HEK293 (cell line): ENCODE measurements at regions not wholly inside any gene's neighbourhood (a gene's known extent, or its start where the extent isn't known, plus 50 kb on each side); places are given as distances from the start of the nearest gene placed in this dataset.

Experiments
- SETDB1 ChIP-seq: IDR thresholded peaks from one replicate; pipeline ENCODE4 v1.6.1; 2017; ENCODE audit warnings: mild to moderate bottlenecking, low read length, moderate library complexity, mixed read lengths; ENCODE audit not compliant: insufficient read length
- ZNF140 ChIP-seq: fragments of 450-650 bp; formaldehyde crosslinking; IDR thresholded peaks from 2 replicates; pipeline ENCODE4 v1.5.1; 2016; ENCODE audit warnings: missing biosample characterization, missing genetic modification characterization
- ZNF335 ChIP-seq: fragments of 450-650 bp; formaldehyde crosslinking; conservative IDR thresholded peaks from 2 replicates; pipeline ENCODE4 v1.5.1; 2016; ENCODE audit warnings: missing biosample characterization, missing genetic modification characterization
- ZNF623 ChIP-seq: fragments of 450-650 bp; formaldehyde crosslinking; IDR thresholded peaks from 2 replicates; pipeline ENCODE4 v1.5.1; 2016; ENCODE audit warnings: missing biosample characterization, missing genetic modification characterization
- ZNF624 ChIP-seq: fragments of 450-650 bp; formaldehyde crosslinking; IDR thresholded peaks from 2 replicates; pipeline ENCODE4 v1.5.1; 2017; ENCODE audit warnings: missing biosample characterization, missing genetic modification characterization
- ZNF670 ChIP-seq: fragments of 450-650 bp; formaldehyde crosslinking; IDR thresholded peaks from 2 replicates; pipeline ENCODE4 v1.5.1; 2016; ENCODE audit warnings: missing biosample characterization, missing genetic modification characterization, low read depth
- TF ChIP-seq, protein P1 (sequence below): fragments of 450-650 bp; formaldehyde crosslinking; IDR thresholded peaks from 2 replicates; pipeline ENCODE4 v1.5.1; 2016; ENCODE audit warnings: missing biosample characterization, missing genetic modification characterization
- TF ChIP-seq, protein P2 (sequence below): fragments of 450-650 bp; formaldehyde crosslinking; IDR thresholded peaks from 2 replicates; pipeline ENCODE4 v1.5.1; 2016; ENCODE audit warnings: missing biosample characterization, missing genetic modification characterization
- TF ChIP-seq, protein P3 (sequence below): fragments of 450-650 bp; formaldehyde crosslinking; IDR thresholded peaks from 2 replicates; pipeline ENCODE4 v1.5.1; 2017; ENCODE audit warnings: missing biosample characterization, missing genetic modification characterization
- TF ChIP-seq, protein P4 (sequence below): fragments of 450-650 bp; formaldehyde crosslinking; IDR thresholded peaks from 2 replicates; pipeline ENCODE4 v1.5.1; 2016; ENCODE audit warnings: missing biosample characterization, missing genetic modification characterization

DNA sequence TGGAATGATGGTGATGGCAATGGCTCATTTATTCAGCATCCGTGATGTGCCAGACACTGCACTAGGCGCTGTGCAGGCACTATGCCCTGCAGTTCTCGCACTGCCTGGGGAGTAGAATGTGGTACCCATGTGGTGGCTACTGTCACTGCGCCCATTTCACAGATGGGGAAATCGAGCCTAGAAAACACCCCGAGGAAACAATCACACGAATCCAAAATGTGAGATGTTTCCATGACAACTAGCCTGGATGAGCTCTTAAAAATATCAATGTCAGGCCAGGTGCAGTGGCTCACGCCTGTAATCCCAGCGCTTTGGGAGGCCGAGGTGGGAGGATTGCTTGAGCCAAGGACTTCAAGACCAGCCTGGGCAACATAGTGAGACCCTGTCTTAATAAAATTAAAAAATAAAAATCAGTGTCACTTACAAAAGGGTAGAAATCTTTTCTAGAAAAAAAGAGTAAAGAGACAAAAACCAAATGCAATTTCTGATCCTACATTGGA lies 57.9 kb upstream of the TNRC6A start:
- TF ChIP-seq ZNF140 (tag by site-specific recombination), result no peak
- no peak for TF ChIP-seq ZNF623 (tag by site-specific recombination)
- TF ChIP-seq ZNF670 (tag by site-specific recombination), result no peak
- TF ChIP-seq, protein P1, sequence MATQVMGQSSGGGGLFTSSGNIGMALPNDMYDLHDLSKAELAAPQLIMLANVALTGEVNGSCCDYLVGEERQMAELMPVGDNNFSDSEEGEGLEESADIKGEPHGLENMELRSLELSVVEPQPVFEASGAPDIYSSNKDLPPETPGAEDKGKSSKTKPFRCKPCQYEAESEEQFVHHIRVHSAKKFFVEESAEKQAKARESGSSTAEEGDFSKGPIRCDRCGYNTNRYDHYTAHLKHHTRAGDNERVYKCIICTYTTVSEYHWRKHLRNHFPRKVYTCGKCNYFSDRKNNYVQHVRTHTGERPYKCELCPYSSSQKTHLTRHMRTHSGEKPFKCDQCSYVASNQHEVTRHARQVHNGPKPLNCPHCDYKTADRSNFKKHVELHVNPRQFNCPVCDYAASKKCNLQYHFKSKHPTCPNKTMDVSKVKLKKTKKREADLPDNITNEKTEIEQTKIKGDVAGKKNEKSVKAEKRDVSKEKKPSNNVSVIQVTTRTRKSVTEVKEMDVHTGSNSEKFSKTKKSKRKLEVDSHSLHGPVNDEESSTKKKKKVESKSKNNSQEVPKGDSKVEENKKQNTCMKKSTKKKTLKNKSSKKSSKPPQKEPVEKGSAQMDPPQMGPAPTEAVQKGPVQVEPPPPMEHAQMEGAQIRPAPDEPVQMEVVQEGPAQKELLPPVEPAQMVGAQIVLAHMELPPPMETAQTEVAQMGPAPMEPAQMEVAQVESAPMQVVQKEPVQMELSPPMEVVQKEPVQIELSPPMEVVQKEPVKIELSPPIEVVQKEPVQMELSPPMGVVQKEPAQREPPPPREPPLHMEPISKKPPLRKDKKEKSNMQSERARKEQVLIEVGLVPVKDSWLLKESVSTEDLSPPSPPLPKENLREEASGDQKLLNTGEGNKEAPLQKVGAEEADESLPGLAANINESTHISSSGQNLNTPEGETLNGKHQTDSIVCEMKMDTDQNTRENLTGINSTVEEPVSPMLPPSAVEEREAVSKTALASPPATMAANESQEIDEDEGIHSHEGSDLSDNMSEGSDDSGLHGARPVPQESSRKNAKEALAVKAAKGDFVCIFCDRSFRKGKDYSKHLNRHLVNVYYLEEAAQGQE (tag by site-specific recombination), result no peak
- TF ChIP-seq ZNF624 (tag by site-specific recombination), result no peak
- TF ChIP-seq, protein P2, sequence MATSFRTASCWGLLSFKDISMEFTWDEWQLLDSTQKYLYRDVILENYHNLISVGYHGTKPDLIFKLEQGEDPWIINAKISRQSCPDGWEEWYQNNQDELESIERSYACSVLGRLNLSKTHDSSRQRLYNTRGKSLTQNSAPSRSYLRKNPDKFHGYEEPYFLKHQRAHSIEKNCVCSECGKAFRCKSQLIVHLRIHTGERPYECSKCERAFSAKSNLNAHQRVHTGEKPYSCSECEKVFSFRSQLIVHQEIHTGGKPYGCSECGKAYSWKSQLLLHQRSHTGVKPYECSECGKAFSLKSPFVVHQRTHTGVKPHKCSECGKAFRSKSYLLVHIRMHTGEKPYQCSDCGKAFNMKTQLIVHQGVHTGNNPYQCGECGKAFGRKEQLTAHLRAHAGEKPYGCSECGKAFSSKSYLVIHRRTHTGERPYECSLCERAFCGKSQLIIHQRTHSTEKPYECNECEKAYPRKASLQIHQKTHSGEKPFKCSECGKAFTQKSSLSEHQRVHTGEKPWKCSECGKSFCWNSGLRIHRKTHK (tag by site-specific recombination), result no peak
- TF ChIP-seq, protein P3, sequence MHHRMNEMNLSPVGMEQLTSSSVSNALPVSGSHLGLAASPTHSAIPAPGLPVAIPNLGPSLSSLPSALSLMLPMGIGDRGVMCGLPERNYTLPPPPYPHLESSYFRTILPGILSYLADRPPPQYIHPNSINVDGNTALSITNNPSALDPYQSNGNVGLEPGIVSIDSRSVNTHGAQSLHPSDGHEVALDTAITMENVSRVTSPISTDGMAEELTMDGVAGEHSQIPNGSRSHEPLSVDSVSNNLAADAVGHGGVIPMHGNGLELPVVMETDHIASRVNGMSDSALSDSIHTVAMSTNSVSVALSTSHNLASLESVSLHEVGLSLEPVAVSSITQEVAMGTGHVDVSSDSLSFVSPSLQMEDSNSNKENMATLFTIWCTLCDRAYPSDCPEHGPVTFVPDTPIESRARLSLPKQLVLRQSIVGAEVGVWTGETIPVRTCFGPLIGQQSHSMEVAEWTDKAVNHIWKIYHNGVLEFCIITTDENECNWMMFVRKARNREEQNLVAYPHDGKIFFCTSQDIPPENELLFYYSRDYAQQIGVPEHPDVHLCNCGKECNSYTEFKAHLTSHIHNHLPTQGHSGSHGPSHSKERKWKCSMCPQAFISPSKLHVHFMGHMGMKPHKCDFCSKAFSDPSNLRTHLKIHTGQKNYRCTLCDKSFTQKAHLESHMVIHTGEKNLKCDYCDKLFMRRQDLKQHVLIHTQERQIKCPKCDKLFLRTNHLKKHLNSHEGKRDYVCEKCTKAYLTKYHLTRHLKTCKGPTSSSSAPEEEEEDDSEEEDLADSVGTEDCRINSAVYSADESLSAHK (tag by site-specific recombination), result no peak
- TF ChIP-seq ZNF335 (tag by site-specific recombination), result no peak
- no peak for TF ChIP-seq SETDB1
- TF ChIP-seq, protein P4, sequence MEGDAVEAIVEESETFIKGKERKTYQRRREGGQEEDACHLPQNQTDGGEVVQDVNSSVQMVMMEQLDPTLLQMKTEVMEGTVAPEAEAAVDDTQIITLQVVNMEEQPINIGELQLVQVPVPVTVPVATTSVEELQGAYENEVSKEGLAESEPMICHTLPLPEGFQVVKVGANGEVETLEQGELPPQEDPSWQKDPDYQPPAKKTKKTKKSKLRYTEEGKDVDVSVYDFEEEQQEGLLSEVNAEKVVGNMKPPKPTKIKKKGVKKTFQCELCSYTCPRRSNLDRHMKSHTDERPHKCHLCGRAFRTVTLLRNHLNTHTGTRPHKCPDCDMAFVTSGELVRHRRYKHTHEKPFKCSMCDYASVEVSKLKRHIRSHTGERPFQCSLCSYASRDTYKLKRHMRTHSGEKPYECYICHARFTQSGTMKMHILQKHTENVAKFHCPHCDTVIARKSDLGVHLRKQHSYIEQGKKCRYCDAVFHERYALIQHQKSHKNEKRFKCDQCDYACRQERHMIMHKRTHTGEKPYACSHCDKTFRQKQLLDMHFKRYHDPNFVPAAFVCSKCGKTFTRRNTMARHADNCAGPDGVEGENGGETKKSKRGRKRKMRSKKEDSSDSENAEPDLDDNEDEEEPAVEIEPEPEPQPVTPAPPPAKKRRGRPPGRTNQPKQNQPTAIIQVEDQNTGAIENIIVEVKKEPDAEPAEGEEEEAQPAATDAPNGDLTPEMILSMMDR (tag by site-specific recombination), result no peak
